ENCODE measurements at regions not wholly inside any gene's neighbourhood (a gene's known extent, or its start where the extent isn't known, plus 50 kb on each side); places are given as distances from the start of the nearest gene placed in this dataset.

- no peak for TF ChIP-seq CTCF (conservative IDR thresholded peaks at IDR 0.05)
- H3K27me3 Mint-ChIP-seq: no peaks in the 10 kb centered on the region
- H3K27ac Mint-ChIP-seq: no peak overlapping the region
- DNase-seq (ENCODE audit: extremely low spot score, unreplicated experiment): no peak
- H3K4me3 Mint-ChIP-seq: no peak overlapping the region
- no peaks in the 10 kb centered on the region for H3K36me3 Mint-ChIP-seq
- H3K9me3 Mint-ChIP-seq: no peaks in the 10 kb centered on the region
- H3K4me1 Mint-ChIP-seq (ENCODE audit: unreplicated experiment): peaks cover 22% of the 10 kb centered on the region
Measured at GRCh38 chr3:14275962-14276909, 97.6 kb downstream of the LSM3 start.

- H3K36me3 Mint-ChIP-seq: no peaks in the 10 kb centered on the region
- no peak for TF ChIP-seq CTCF (conservative IDR thresholded peaks at IDR 0.05)
- peaks cover under 1% of the 10 kb centered on the region for H3K27me3 Mint-ChIP-seq
- peak overlapping the region; percentile 7 for H3K27ac Mint-ChIP-seq
- no peak overlapping the region for H3K4me3 Mint-ChIP-seq
- H3K9me3 Mint-ChIP-seq: no peaks in the 10 kb centered on the region
- DNase-seq (ENCODE audit: extremely low spot score, unreplicated experiment): no peak
- H3K4me1 Mint-ChIP-seq (ENCODE audit: unreplicated experiment): peaks cover 26% of the 10 kb centered on the region
Measured at GRCh38 chr3:14277557-14277956, 98.9 kb downstream of the LSM3 start.

GRCh38 chr3:14278265-14278798, 99.7 kb downstream of the LSM3 start:
- DNase-seq (ENCODE audit: extremely low spot score, unreplicated experiment): no peak
- Mint-ChIP-seq H3K27ac (no peak overlapping the region), H3K27me3 (peaks cover 3% of the 10 kb centered on the region), H3K9me3 (no peaks in the 10 kb centered on the region), H3K4me3 (no peak overlapping the region), H3K36me3 (no peaks in the 10 kb centered on the region), H3K4me1 (ENCODE audit: unreplicated experiment) (peaks cover 18% of the 10 kb centered on the region)
- no peak for TF ChIP-seq CTCF (conservative IDR thresholded peaks at IDR 0.05)

- no peak for DNase-seq (ENCODE audit: extremely low spot score, unreplicated experiment)
Measured at GRCh38 chr3:14278799-14279625, 100.4 kb downstream of the LSM3 start.

More at GRCh38 chr3:14278799-14279625, 100.4 kb downstream of the LSM3 start:
- Mint-ChIP-seq H3K4me3 (no peak overlapping the region), H3K36me3 (no peaks in the 10 kb centered on the region), H3K27ac (no peak overlapping the region), H3K4me1 (ENCODE audit: unreplicated experiment) (peaks cover 15% of the 10 kb centered on the region), H3K9me3 (no peaks in the 10 kb centered on the region), H3K27me3 (peaks cover 3% of the 10 kb centered on the region)
- no peak for TF ChIP-seq CTCF (conservative IDR thresholded peaks at IDR 0.05)

Data from type B pancreatic cell (in vitro differentiated cells).